HG02763 (cell line): ENCODE measurements at regions not wholly inside any gene's neighbourhood (a gene's known extent, or its start where the extent isn't known, plus 50 kb on each side); places are given as distances from the start of the nearest gene placed in this dataset.
"Not testable (repeated sequence)": the region's sequence is repeated elsewhere in the genome, so short reads cannot be mapped to it uniquely, and the experiment has no call there.

Experiments used
- ATAC-seq: cut with Tn5 transposase; IDR thresholded peaks from one replicate; pipeline ENCODE4 v1.9.1; 2021; ENCODE audit warnings: mild to moderate bottlenecking, moderate library complexity; ENCODE audit not compliant: unreplicated experiment

DNA sequence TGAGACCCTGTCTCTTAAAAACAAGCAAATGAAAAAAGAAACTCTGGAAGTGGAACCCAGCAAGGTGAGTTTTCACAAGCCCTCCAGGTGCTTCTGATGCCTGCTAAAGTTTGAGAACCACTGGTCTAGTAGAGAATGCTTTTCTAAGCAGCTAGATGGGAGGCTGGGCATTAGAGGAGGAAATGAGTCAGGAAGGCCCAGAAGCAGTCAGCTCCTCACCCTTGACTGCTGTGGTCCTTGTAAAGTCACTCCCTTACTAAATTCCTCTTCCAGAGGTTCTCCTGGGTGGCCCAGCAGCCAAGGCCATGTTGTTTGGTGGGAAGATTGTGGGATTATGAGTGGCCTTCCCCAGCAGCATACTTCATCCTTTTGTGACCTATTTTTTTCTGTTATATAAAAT is 52.0 kb upstream of the FYN start:
- ATAC-seq, result no peak

DNA sequence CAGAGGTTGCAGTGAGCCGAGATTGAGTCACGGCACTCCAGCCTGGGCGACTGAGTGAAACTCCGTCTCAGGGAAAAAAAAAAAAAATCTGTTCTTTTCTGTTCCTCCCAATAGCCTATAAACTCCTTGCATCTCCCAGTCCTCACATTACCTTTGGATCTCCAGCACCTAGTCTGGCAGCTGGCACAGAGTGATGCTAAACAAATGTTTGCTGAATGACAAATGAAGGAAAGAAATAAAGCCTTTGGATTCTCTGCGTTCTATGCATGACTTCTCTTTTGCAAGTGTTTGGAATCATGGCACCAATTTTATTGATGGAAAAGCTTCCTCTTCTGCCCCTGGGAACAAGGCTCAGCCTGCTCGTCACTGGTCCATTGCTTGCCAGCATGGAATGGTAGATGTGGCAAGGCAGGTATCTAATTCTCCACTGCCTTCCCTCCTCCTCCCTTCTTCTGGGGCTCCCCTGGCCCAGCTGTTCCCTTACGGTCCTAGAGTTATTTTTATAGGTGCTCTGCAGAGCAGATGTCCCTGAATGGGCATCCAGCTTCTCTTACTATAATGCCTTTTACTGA is 53.6 kb upstream of the FYN start:
- no peak for ATAC-seq

DNA sequence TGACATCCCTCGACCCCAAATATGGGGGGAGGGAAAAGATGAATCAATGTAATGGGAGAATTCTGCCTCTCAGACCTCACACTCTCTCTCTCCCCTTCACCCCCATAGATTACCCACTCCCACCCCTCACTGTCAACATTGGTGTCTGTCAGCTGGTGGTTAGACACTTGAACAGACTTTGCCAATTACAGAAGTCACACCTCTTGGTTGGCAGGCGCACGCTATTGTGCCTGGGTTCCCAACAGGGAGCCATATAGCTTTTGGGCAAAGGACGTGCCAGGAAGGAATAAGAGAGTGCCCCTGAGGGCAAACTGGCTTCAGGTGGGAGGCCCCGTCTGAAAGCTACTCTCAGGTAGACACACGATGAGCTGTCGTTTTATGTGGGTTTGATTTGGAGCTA is 54.1 kb upstream of the FYN start:
- ATAC-seq, result no peak

DNA sequence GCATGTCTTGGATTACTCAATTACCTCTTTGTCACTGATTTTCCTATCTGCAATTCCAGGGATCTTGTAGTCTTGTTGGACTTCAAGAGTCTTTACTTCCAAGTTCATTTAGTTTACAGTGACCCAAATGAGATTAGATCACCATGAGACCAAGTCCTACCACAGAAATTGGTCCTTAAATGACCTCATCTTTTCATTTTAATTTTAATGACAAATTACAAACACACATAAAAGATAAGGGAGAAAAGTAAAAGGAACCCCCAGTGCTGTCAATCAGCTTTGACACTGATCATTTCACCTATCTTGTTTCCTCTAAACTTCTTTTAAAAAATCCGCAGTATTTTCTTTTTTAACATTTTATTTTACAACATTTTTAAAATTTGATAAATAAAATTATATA is 54.9 kb upstream of the FYN start:
- no peak for ATAC-seq

DNA sequence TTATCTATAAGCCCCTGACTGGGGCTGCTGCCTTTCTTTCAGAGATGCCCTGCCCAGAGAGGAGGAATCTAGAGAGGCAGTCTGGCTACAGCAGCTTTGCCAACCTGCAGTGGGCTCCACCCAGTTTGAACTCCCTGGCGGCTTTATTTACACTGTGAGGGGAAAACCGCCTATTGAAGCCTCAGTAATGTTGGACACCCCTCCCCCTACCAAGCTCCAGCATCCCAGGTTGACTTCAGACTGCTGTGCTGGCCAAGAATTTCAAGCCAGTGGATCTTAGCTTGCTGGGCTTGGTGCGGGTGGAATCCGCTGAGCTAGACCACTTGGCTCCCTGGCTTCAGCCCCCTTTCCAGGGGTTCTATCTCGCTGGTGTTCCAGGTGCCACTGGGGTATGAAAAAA is 61.4 kb upstream of the FYN start:
- not testable (repeated sequence) for ATAC-seq

DNA sequence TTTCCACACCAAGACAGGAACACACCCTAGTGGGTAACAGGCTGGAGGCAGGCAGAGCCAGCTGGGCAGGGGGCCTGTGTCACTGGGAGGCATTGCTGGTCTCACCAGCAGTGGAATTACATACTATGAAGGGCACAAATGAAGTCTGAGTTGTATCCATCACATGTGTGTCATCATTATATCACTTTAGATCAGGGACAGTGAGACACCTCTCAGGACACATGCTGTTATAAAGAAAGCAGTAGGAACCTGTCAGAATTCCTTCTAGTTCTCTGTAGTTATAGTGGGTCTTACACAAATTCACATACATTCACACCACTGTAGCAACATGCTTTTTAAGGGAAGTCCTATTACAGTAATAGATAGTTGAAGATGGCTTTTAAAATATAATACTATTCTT is 63.5 kb upstream of the FYN start:
- ATAC-seq, result no peak

DNA sequence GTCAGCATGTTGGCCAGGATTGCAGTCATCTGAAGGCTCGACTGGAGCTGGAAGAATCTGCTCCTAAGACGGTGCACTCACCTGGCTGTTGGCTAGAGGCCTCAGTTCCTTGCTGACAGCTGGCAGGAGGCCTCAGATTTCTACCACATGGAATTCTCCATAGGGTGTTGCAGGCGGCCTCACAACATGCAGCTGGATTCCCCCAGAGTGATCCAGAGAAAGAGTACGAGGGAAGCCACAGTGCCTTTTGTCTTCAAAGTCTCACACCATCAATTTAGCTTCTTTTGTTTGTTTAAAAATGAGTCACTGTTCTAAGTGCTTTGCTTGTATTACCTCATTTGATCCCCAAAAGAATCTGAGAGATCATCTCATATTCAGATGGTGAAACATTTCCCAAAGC is 65.5 kb upstream of the FYN start:
- ATAC-seq, result no peak

DNA sequence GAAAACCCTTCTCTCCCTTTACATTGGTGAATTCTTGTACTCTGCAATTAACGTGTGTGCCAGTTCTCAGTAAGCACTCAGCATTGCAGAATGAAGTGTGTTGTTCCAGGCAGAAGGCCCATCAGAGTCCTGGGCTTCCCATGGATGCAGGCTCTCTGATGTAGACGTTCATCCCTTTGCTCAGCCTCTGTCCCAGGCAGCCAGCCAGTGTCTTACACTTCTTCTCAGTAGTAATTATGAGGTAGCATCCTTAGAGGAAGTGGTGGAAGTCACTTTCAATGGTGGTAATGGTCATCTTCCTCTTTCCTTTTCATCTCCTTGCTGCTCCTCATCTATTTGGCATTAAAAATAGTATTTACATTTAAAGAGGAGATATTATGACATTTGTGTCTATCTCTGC is 66.7 kb upstream of the FYN start:
- no peak for ATAC-seq

DNA sequence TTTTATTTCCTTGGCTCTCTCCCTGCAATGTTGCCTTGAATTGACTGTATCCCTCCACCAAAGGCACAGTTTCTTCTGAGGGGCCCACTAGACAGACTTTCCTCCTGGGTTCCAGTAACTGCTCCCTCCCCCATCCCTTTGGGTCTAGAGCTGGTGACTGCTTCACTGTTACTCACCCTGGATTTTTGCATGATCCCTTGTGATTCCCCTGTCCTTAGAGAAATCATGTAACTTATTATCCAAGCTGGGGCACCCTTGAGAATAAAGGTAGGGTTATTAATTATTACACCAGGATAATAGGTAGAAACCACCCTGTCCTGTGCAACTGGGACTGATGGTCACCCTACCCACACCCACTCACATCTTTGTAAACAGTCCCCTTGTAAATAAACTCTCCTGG is 67.5 kb upstream of the FYN start:
- no peak for ATAC-seq

DNA sequence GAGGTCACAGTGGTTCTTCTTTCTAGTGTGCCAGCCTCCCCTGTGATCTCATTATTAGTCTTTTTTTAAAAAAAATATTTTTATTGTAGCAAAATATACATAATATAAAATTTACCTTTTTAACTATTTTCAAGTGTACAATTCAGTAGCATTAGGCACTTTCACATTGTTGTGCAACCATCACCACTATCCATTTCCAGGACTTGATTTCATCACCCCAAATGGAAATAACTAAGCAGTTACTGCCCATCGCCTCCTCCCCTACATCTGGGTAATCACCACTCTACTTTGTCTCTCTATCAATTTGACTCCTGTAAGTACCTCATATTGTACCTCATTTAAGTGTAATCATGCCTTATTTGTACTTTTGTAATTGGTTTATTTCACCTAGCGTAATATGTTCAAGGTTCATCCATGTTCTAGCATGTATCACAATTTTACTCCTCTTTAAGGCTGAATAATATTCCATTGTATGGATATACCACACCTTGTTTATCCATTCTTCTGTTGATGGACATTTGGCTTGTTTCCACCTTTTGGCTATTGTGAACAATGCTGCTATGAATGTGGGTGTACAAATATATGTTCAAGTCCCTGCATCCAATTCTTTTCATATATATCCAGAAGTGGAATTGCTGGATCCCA is 68.6 kb upstream of the FYN start:
- no peak for ATAC-seq

DNA sequence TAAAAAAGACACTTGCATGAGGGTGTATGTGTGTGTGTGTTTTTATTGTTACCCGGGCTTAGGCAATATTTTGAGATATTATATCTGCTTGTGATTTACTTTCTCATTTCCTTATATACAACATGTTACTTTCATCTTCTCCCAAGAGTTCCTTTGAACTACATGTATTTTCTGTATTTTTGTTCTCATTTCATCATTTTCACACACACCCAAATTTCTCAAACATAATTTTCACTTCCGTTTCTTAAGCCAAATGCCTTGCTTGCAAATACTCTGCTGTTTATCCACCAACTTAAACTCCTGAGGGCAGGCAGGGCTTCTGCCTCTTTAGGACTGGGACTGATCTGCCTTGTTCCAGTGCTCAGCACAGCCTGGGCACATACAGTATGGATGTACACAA is 69.3 kb upstream of the FYN start:
- ATAC-seq, result no peak

DNA sequence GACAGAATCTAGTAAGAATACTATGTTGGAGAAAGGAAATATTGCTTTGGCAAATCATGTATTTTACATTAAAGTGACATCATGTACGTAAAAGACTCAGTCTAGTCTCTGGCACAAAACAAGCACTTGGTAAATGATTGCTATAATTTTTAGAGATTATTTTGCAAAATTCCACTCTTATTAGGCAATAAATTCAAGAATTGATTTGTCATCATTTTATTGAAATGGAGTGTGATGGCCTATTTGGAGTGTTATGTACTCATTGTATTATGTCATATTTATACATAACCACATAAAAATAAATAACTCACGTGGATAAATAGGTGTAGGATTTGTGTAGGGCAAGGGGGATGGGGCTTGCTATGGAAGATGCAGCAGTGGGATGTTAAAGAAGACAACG is 70.0 kb upstream of the FYN start:
- no peak for ATAC-seq

DNA sequence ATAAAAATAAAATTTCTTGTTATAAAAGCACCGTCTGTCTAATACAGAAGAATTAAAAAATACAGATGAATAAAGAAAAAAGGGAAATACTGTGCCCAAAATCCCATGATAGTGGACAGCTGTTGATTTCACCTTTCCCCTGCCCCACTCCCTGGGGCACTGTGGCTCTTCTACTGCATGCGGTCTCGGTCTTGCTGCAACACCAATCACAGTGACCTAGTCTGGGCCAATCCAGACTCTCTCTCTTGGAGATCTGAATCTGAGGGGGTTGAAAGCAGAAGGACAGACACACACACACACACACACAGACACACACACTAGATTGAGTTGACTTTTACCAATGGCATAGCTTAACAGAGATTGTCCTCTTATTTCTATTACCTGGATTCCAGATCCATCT is 70.5 kb upstream of the FYN start:
- ATAC-seq, result no peak

DNA sequence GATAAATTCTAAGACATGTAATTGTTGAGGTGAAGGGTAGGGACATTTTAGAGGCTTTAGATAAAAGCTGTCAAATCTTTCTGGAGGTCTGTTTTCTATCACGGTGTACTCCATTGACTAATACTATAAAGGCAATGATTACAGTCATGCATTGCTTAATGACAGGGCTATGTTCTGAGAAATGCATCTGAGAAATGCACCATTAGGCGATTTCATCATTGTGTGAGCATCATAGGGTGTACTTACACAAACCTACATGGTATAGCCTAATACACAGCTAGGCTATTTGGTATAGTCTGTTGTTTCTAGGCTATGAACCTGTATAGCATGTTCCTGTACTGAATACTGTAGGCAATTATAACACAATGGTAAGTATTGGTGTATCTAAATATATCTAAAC is 71.3 kb upstream of the FYN start:
- ATAC-seq, result no peak

DNA sequence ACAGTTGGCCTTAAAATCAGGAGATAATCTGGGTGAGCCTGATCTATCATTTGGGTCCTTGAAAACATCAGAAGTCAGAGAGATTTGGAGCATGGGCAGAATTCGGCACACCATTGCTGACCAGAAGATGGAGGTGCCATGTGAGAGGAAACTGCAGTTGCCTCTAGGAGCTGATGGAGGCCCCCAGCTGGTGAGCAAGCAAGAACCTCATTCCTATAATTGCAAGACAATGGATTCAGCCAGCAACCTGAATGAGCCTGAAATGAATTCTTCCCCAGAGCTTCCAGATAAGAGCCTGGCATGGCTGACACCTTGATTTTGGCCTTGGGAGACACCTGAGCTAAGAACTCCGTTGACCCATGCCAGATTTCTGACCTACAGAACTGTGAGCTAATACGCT is 76.3 kb upstream of the FYN start:
- no peak for ATAC-seq

DNA sequence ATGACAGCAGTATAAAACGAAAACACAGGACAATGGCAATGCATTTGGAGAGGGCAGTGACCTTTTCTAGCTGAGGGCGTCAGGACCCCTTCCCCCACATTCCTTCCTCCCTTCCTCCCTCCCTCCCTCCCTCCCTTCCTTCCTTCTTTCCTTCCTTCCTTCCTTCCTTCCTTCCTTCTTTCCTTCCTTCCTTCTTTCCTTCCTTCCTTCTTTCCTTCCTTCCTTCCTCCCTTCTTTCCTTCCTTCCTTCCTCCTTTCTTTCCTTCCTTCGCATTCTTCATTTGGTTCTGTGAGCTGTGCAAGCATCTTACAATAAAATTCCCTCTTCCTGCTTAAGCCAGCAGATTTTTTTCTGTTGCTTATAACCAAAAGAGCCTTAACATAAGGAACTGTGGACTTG is 76.7 kb upstream of the FYN start:
- not testable (repeated sequence) for ATAC-seq

DNA sequence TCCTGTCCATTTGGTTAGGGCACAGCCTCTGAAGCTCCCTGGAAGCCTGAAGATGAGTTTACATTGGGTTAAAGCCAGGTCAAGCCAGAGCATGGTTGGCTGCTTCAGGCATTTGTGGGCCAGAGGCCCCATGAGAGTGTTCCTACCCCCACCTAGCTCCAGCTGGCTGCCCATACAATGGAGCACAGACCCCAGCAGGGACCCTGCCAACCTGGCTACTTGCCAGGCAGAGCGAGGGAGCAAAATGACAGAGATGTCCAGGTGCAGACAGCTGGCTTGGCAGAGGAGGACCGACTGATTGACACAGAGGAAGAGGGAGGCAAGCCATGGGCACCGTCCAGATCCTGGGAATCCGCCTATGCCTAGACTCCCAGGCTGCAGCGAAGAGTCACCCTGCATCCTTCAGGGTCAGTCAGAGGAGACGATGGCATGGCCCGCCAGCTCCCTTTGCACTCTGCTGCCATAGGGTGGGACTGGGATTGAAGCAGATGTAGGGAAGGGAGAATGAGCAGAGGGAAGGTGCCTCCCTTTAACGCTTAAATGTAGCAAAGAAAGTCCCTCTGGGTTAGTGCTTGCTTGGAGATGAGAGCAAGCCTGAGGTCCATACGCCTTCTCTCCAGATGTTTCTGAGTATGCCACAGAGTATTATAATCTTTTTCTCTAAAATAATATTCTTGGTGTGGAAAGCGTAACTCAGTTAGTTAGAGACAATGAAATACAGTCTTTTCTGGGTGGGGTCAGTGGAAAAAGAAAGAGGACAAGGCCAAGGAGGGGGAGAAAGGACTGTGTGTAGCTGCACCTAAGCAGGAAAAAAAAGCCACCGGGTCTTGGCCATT is 77.6 kb upstream of the FYN start:
- no peak for ATAC-seq

DNA sequence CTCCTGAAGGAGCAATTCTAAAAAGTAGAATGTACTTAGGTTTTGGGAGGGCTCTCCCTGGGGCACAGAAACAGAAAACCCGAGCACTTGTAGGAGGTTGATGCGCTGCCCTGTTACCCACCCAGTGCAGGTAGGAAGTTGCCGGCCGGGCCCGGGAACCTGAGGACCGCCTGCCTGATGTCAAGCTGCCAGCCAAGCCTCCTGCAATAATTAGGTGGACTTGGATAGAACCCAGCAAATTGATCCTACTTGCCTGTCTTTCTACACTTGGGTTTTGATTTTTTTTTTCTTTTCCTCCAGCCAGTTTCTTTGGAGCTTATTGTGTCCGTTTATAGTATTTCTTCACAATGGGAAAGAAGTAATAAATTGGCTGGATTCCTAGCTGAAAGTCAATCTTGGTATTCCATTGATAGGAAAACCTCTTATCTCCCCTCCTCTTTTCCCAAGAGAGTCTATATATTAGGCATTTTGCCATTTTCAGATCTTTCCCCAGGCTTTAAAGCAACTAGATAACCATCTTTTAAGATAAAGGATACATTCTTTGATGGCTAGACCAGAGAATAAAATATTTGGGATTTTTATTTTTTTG is 78.3 kb upstream of the FYN start:
- ATAC-seq, result no peak

DNA sequence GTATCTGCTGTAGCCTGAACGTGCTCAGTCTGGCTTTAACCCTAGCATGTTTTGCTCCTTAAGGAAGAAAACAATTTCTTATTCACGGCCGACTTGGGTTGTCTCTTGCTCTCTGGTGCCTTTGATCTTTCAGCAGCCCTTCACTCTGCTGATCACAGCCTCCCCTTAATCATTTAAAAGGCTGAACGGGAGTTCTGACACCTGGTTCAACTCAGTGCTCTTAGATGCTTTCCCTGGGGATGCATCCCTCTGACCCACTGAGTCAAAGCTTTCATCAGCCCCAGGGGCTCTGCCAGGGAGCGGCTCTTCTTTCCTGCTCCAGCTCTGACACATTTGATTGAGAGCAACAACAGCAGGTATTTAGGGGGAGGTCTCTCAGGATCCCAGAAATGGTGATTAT is 79.0 kb upstream of the FYN start:
- ATAC-seq, result no peak

DNA sequence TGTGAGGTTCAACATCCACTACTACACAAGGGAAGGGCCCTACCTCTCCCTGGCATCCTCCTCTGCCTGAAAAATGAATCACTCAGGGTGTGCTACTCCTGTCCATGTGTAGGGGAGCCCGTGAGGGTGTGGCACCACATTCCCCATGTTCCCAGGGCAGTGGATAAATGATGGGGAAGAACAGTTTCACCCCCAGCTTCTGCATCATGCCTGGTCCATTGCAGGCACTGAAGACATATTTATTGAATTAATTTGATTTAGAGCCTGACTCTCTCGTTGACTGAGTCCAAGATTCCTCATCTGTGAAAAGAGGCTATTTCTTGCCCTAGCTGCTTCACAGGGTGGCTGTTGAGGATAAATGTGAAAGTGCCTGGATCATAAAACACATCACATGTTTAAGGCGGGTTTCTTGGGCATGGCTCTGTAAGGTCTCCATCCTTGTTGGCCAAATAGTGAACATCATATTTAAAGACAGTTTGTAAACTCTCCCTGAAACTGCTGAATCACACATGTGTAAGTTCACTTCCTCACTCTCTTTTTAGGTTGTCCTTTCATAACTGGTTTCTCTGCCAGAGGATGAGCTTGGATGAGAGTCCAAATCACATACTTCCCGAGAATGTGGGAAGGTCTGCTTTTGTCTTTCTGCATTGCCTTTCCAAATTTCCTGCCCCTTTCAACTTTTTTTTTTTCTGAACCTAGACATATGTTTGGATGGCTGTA is 79.7 kb upstream of the FYN start:
- no peak for ATAC-seq

DNA sequence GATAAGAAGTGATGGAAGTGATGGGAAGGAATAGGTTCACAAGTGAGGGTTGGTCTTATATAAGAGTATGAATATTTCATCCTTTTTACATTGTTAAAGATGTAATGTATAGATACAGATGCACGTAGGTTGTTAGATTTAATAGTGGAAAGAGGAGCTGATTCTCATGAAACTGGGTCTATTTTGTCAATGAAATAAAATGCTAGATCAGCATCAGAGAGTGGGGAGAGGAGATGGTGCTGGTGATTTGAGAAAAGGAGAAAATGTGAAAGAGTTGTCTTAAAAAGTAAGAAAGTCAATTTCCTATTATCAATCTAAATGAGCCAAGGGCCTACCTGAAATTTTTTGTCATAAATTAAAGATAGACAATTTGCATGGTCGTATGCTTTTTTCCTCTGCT is 82.8 kb upstream of the FYN start:
- no peak for ATAC-seq
